ENCODE measurements at regions not wholly inside any gene's neighbourhood (a gene's known extent, or its start where the extent isn't known, plus 50 kb on each side); places are given as distances from the start of the nearest gene placed in this dataset.

DNA sequence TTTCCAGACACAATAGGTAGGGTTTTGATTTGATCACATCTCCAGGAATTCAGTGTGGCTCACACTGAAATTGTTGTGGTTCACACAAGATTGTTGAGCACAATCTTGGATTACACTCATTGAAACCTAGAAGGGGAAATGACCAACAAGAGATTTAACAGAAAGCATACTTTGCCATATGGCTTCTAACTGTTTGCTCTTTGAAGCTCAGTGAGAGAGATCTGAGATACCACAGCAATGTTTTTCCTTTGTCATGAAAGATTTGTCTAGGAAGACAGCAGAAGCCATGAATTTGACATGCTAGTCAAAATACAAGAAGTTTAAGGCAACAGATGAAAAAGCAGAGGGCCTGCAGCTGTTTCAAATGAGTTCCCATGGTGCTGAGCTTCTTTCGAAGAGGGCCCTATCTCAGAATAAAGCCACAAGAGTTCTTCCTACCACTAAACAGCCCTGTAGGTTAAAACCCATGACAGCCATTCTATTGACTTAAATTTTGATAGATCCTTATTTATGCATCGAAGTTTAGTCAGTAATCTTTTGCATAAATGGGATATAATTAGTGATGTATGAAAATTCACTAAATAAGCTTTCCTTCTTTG lies 650.4 kb downstream of the LTN1 start:
- DNase-seq (ENCODE audit: extremely low spot score, insufficient read length, low read depth): no peak
- no peak for FAIRE-seq

DNA sequence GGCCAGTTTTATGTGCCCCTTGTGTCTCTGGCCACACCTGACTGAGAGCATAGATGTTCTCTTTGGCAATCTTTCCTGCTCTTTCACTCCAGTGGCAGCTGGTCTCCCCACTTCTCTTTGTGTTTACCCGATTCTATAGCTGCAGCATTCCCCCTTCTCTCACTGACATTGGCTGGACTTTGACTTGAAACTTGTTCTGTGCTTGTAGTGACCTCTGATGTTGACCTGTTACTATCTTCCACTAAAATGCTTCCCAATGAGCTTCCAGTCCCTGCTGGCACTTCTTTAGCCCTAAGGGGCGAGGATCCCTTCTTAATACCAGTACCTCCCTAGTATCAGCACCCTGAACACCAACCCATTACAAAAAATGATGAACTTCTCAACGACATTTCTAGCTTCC lies 653.3 kb downstream of the LTN1 start:
- no peak for DNase-seq (ENCODE audit: extremely low spot score, insufficient read length, low read depth)
- no peak for FAIRE-seq

DNA sequence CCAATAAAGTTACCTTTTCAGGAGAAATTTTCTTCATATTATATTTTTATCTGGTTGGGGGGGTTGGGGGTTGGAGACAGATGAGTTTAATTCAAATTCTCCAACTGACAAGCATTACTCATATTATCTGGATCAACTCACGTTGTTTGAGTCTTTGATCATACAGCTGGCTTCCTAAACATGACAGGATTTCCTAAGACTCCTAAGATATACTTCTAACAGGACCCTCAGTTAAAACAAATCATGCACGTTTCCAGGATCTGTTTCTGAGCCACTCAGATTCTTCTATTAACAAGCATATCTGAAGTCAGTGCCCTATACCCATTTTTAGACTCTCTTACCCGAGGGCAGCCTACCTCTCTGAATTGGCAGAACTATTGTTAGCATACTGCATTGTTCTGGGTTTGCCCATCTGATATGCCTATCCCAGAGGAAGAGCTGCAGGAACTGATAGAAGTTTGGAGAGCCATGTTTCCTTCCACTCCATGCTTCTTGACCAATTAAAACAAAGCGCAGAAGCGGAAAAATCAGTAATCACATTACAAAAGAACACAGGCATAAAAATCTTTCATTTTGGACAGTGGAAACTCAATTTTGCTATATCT lies 653.9 kb downstream of the LTN1 start:
- DNase-seq (ENCODE audit: extremely low spot score, insufficient read length, low read depth) (no peak), FAIRE-seq (no peak)

DNA sequence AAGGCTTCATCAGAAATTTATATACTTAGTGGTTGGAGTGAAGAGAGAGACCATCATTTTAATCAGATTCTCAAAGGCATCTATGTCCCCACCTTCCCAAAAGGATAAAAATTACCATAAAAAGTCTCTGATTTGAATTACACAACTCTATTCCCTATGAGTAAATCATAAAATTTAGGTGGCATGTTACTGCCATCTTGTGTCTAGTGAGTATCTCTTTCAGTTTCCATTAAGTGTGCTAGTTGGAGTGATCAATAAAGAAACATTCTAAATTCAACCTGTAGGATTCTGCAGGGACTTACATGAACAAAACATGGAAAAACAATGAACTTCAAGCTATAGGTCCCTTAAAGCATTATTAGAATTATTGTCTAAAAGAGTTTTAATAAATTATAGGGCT lies 655.4 kb downstream of the LTN1 start:
- FAIRE-seq: no peak

DNA sequence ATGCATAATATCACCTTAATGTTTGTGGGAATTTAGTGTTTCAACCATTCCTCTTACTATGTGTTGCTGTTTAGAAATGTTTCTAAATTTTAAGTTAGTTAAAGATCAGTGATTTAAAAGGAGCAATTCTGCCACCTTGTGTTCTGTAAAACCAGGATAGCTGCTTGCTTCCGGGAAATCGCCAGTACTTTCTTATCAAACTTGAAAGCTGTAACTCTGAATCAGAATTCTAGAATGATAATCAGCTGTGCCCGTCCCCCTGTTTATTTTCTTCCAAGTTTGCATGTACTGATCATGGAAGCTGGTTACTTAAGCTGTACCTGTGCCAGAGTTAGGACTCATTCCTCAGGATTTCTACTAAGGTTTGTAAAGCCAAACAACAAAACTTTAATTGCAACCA lies 656.4 kb downstream of the LTN1 start:
- FAIRE-seq: no peak
- no peak for DNase-seq (ENCODE audit: extremely low spot score, insufficient read length, low read depth)

More for the DNA sequence above, 655.4 kb downstream of the LTN1 start:
- no peak for DNase-seq (ENCODE audit: extremely low spot score, insufficient read length, low read depth)

DNA sequence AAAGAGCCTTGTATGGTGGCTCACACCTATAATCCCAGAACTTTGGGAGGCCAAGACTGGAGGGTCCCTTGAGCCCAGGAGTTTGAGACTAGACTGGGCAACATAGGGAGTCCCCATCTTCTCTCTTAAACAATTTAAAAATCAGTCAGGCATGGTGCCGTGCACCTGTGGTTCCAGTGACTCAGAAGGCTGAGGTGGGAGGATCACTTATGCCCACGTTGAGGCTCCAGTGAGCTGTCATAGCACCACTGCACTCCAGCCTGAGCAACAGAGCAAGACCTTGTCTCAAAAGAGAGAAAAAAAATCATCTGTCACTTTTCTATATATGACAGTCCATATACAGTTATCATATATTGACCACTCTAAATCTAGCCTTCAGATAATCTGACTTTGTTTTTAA lies 658.3 kb downstream of the LTN1 start:
- no peak for DNase-seq (ENCODE audit: extremely low spot score, insufficient read length, low read depth)
- no peak for FAIRE-seq

DNA sequence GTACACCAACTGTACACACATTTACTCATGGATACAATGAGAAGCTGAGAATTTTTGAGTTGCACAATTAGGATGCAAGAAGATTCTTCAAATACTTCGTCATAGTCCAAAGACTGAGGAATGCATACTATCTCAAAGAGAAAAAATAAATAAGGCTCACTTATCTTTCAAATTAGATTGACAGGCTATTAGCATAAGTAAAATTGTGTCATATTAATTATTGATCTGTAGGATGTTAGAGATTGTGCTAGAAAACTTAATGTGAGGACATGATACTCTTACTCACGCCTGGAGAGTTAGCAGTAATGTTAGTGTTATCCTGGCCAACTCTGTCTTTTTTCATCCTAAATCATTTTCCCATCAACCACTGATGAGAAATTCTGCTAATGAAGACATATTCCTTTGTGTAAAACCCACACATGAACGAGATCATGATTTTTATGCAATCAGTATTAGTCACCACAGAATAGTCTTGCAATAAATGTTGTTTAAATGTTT lies 659.0 kb downstream of the LTN1 start:
- FAIRE-seq (no peak), DNase-seq (ENCODE audit: extremely low spot score, insufficient read length, low read depth) (no peak)

DNA sequence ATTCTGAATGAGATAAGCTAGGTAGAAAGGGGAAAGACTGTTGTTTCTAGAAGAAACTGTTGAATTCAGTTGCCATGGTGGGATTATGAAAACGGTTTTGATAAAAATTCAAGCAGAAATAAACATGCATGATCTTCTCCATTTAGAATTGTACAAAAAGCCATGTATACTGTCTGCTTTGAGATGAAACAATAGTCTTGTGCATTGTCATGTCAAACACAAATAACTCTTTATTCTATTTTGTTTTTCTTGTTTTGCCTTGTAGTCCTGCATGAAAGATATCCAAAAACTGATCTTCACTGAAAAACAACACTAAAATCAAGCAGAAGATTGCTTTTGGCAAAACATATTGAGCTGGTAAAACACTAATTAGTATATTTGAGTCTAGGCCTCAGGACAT lies 659.9 kb downstream of the LTN1 start:
- DNase-seq (ENCODE audit: extremely low spot score, insufficient read length, low read depth): no peak
- no peak for FAIRE-seq

DNA sequence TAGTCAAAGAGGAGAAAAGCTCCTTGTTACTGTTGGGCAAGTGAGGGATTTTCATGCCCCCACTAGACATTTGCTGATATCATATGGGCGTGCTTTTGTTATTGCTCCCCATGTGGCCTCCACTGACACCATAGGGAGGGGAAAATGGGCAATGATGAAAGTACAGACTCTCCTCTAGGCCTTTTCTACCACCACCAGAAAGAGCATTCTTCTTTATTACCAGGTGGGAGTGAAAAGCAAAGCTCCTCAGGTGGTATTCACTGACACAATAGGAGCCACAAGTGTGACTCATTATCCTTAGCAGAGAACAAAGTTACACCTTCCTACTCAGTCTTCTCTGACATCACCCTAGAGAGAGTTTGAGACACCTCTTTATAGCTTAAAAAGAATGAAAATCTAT lies 667.1 kb downstream of the LTN1 start:
- DNase-seq (ENCODE audit: extremely low spot score, insufficient read length, low read depth) (no peak), FAIRE-seq (no peak)

DNA sequence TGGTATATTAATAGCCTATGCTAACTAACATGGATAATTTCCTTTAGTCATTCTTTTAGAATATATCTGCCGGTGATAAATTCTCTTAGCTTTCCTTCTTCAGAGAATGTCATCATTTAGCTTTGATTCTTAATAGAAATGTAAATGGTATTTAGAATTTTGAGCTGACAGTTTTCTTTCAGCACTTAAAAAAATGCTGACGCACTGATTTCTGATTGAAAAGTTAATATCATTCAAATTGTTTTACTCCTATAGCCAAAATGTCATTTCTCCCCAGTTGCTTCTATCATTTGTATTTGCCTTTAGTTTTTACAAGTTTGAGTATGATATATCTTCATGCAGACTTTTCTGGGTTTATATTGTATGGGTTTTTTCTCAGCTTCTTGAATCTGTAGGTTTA lies 668.0 kb downstream of the LTN1 start:
- no peak for FAIRE-seq

DNA sequence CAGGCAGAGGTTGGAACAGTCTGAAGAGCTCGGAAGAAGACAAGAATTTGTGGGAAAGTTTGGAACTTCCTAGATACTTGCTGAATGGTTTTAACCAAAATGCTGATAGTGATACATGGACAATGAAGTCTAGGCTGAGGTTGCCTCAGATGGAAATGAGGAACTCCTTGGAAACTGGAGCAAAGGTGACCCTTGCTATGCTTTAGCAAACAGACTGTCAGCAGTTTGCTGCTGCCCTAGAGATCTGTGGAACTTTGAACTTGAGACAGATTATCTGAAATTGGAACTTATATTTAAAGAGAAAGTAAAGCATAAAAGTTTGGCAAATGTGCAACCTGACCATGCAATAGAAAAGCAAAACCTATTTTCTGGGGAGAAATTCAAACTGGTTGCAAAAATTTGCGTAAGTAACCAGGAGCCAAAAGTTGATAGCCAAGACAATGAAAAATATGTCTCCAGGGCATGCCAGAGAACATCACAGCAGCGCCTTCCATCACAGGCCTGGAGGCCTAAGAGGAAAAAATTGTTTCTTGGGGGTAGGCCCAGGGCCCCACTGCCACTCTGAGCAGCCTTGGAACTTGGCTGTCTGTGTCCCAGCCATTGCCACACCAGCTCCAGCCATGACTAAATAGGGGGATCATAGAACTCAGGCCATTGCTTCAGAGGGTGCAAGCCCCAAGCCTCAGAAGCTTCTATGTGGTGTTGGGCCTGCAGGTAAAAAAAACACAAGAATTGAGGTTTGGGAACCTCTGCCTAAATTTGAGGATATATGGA lies 675.3 kb downstream of the LTN1 start:
- FAIRE-seq (no peak), DNase-seq (ENCODE audit: extremely low spot score, insufficient read length, low read depth) (no peak)

More for the DNA sequence above, 668.0 kb downstream of the LTN1 start:
- no peak for DNase-seq (ENCODE audit: extremely low spot score, insufficient read length, low read depth)

DNA sequence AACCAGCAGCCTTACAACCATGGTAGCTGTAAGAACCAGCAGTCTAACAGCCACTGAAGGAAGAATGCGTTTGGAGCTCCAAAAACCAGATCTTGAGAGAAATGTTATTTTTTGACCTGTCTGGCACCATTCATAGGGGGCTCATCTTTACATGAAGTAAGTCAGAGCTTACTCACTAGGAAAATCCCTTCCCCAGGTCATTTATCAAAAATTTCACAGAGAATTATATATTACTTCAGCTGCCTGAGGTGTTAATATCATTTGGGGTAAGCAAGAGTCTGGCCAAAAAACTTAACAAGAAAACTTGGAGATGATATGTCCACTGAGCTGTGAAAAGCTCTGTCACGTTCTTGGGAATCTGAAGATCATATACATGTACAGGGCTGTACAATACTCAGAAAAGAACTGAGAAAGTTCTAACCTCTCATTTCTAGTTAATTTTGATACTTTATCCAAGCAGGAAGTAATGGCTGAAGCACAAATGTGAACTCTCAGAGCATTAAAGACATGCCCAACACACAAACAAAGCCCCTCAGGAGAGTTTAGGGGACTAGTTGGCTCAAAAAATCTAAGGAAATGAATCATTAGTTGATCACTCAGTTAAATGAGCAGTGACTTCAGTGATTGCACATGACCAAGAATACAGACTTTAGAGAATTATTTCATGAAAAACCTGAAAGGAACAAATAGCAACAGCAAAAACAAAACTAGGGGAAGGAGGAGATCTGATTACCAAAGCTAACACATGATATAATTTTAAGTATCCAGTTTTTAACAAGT lies 681.1 kb downstream of the LTN1 start:
- FAIRE-seq: no peak
- no peak for DNase-seq (ENCODE audit: extremely low spot score, insufficient read length, low read depth)

DNA sequence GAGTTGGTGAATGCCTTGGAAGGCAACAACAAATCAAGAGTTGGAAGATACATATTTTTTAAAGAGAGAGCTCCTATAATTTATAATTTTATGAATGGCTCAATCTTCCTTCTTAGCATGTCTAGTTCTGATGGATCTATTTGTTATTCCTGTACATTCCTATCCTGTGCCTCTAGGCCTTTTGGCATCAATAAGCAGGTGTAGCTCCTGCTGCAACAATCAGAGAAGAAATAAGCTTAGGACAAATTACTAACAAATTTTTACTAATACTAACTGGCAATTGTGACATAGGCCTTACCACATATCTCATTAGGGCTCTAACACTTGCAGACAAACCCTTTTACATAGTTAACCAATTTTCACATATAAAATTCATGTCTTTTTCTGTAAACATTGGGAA lies 682.0 kb downstream of the LTN1 start:
- DNase-seq (ENCODE audit: extremely low spot score, insufficient read length, low read depth): no peak
- FAIRE-seq: no peak

DNA sequence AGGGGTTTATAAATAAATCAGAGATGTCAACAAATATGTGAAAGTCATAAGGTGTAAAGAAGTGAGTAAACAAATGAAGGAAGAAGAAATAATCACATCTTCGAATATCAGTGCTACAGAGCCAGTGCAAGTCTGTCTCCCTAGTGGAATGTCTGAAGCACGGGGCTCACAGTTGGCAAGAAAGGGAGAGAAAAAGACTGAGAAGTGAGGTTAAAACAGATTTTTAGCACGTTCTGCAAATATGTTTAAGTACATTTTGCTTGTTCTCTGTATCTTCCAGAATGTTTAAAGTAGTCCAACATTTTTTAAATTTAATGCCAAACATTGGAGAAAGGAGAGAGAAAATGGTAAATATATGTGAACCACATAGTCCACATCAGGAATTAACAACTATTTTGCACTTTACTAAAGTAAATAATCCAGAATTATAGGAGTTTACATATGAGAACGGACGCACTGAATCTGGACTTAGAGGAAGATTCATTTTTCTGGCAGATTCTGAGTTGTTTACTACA lies 682.4 kb downstream of the LTN1 start:
- no peak for DNase-seq (ENCODE audit: extremely low spot score, insufficient read length, low read depth)
- no peak for FAIRE-seq

DNA sequence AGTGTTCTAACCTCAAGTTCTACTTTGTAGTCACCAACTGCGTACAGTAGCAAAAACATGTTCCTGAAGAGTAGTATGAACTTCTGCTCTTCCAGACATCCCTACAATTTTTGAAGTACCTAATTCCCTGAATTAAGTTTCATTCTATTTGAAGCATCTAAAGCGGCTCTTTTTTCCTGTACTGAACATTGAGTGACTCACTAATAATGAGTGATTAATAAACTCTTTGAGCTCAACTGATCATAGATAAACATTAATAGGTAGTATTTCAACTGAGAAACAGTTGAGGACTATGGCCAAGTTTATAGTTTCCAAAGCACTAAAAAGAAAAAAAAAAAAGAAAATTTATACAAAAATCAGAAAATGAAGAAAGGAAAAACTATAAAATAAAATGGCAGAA lies 683.1 kb downstream of the LTN1 start:
- DNase-seq (ENCODE audit: extremely low spot score, insufficient read length, low read depth): no peak
- FAIRE-seq: no peak

DNA sequence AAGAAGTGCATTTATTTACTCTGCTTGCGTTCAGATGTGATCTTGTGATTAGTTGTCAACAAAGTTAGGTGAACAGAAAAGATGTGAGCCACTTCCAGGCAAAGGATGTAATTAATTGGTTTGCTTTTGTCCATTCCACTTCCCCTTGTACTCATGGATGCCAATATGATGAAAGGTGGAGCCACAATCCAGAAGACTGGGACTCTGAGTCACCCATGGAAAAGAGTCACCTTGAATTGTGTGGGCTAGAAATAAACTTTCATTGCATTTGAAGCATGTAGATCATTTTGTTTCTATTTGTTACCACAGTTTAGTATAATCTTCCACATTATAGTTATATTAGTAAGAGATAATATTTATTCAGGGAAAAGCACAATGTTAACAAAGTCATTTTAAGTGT lies 684.2 kb downstream of the LTN1 start:
- FAIRE-seq: no peak
- no peak for DNase-seq (ENCODE audit: extremely low spot score, insufficient read length, low read depth)

DNA sequence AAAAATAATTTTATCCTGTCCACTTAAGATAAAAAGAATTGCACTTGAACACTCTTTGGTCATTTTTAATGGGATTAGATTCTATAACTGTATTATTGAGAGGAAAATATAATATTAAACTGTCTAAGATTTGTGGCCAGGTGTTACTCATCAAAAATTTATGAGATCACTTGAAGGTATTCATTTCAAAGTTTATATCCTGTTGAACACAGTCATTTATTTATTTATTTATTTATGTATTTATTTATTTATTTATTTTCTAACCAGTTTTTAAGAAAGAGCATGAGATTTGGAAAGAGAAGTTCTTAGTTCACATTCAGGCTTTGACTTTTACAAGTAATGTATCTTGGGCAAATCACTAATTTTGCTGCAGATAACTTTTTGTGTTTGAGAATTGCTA lies 692.7 kb downstream of the LTN1 start:
- FAIRE-seq (no peak), DNase-seq (ENCODE audit: extremely low spot score, insufficient read length, low read depth) (no peak)

DNA sequence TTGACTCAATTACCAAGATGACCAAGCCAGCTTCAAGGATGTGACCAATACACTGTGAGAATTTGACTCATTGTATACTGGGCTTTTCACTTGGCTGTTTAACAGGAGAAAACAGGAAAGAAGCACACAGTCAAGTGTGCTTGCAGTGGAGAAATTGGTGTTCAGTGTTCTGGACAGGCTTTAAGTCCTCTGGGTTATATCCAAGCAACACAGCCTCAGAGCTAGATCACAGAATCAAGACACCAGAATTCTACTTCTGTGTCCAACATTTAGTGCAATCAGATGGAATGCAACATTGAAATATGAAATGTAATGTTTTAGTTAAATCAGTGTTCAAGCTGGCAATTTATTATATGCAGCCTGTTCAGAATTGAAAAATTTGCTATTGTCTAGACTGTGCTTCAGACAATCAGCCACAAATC lies 694.4 kb downstream of the LTN1 start:
- FAIRE-seq (no peak), DNase-seq (ENCODE audit: extremely low spot score, insufficient read length, low read depth) (no peak)

DNA sequence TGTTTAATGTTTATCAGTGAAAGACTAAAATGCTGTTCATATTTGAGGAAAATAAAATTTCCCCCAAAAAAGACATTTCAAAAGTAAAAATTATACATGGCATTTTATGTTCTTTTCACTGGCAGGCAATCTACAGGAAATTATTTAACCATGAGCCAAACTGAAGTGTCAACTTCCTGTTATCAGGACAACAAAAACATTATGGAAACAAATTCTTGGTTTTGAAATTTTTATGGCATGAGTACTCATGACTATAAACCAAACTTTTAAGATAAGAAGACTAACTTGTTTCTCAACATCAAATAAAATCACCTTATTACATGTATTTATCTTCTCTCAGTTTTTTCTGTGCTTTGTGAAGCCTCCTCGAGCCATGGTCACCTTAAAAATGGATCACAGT lies 698.6 kb downstream of the LTN1 start:
- FAIRE-seq (no peak), DNase-seq (ENCODE audit: extremely low spot score, insufficient read length, low read depth) (no peak)

All from GM18507 (cell line).